ENCODE measurements at regions not wholly inside any gene's neighbourhood (a gene's known extent, or its start where the extent isn't known, plus 50 kb on each side); places are given as distances from the start of the nearest gene placed in this dataset.

DNA sequence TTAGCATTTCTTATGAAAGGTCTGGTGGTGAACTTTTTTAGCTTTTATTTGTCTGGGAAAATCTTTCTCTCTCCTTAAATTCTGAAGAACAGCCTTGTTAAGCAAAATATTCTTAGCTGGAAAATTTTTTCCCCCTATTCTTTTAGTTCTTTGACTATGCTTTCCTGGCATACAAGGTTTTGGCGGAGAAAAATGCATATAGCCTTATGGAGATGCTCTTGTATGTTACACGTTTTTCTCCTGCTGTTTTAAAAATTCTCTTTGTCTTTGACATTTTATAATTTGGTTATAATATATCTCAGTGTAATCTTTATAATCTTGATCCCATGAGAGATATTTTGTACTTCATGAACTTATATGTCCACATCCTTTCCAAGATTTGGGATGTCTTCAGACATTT is 1190.4 kb upstream of the ZEB2 start:
- intact Hi-C loops (cut with micrococcal nuclease): no loop called here
- Histone ChIP-seq H3K4me1 (ENCODE audit: insufficient read depth, low read length) (no peaks in the 10 kb centered on the region), H3K27me3 (ENCODE audit: low read length) (no peaks in the 10 kb centered on the region), H4K20me1 (ENCODE audit: low read length) (no peaks in the 10 kb centered on the region), H2AFZ (ENCODE audit: low read length) (no peak overlapping the region), H3K9me2 (replicated peaks; ENCODE audit: low read length) (no peaks in the 10 kb centered on the region), H3K4me2 (ENCODE audit: low read length) (no peak overlapping the region), H3F3A (ENCODE audit: low read length, unreplicated experiment) (no peaks in the 10 kb centered on the region), H3K36me3 (ENCODE audit: low read depth, low read length) (no peaks in the 10 kb centered on the region), H3K27ac (ENCODE audit: low read length) (no peak overlapping the region), H3K9ac (ENCODE audit: low read length) (no peak overlapping the region), H3K79me2 (ENCODE audit: low read length) (no peaks in the 10 kb centered on the region), H3K9me3 (ENCODE audit: low read length) (no peaks in the 10 kb centered on the region), H3K4me3 (ENCODE audit: low read length) (no peak overlapping the region)
- no peak for TF ChIP-seq EZH2phosphoT487 (IDR thresholded peaks at IDR 0.05; ENCODE audit: borderline replicate concordance, low read length)
- TF ChIP-seq, protein P1, sequence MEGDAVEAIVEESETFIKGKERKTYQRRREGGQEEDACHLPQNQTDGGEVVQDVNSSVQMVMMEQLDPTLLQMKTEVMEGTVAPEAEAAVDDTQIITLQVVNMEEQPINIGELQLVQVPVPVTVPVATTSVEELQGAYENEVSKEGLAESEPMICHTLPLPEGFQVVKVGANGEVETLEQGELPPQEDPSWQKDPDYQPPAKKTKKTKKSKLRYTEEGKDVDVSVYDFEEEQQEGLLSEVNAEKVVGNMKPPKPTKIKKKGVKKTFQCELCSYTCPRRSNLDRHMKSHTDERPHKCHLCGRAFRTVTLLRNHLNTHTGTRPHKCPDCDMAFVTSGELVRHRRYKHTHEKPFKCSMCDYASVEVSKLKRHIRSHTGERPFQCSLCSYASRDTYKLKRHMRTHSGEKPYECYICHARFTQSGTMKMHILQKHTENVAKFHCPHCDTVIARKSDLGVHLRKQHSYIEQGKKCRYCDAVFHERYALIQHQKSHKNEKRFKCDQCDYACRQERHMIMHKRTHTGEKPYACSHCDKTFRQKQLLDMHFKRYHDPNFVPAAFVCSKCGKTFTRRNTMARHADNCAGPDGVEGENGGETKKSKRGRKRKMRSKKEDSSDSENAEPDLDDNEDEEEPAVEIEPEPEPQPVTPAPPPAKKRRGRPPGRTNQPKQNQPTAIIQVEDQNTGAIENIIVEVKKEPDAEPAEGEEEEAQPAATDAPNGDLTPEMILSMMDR (conservative IDR thresholded peaks at IDR 0.05; ENCODE audit: low read depth, low read length): no peak
- ChIA-PET CTCF (no interaction called here), POLR2A (ENCODE audit: unreplicated experiment) (no interaction called here)
- DNase-seq (no peak), ATAC-seq (no peak)
- no TSS peak for BruUV-seq (replicated peaks)

DNA sequence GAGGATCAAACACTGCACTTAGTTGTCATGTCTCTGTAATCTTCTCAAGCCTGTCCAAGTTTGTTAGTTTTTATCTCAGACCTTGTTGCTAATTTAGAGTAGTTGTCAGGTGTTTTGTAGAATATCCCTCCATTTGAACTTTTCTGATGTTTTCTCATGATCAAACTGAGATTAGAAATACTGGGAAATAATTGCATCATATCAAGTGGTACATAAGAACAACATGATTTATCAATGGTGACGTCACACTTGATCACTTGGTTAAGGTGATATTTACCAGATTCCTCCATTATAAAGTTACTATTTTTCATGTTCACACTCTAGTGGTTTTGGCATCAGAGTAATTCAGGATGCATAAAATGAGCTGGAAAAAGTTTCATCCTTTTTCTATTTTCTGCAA is 1182.4 kb upstream of the ZEB2 start:
- no peak overlapping the region for H3K4me3 ChIP-seq (ENCODE audit: low read length)
- no peaks in the 10 kb centered on the region for H4K20me1 ChIP-seq (ENCODE audit: low read length)
- ChIA-PET POLR2A (ENCODE audit: unreplicated experiment) (no interaction called here), CTCF (no interaction called here)
- H3K27me3 ChIP-seq (ENCODE audit: low read length): no peaks in the 10 kb centered on the region
- no peaks in the 10 kb centered on the region for H3K9me3 ChIP-seq (ENCODE audit: low read length)
- intact Hi-C loops (cut with micrococcal nuclease): no loop called here
- H2AFZ ChIP-seq (ENCODE audit: low read length): no peak overlapping the region
- no TSS peak for BruUV-seq (replicated peaks)
- no peaks in the 10 kb centered on the region for H3K79me2 ChIP-seq (ENCODE audit: low read length)
- DNase-seq (no peak), ATAC-seq (no peak)
- TF ChIP-seq EZH2phosphoT487 (IDR thresholded peaks at IDR 0.05; ENCODE audit: borderline replicate concordance, low read length) (no peak), EZH2 (IDR thresholded peaks at IDR 0.05; ENCODE audit: low read length, unreplicated experiment) (no peak)
- TF ChIP-seq, protein P1 (conservative IDR thresholded peaks at IDR 0.05; ENCODE audit: low read depth, low read length): no peak
- no peaks in the 10 kb centered on the region for H3K9me2 ChIP-seq (replicated peaks; ENCODE audit: low read length)
- no peak overlapping the region for H3K4me2 ChIP-seq (ENCODE audit: low read length)
- no peak overlapping the region for H3K9ac ChIP-seq (ENCODE audit: low read length)
- H3F3A ChIP-seq (ENCODE audit: low read length, unreplicated experiment): no peaks in the 10 kb centered on the region
- H3K27ac ChIP-seq (ENCODE audit: low read length): no peak overlapping the region
- no peaks in the 10 kb centered on the region for H3K36me3 ChIP-seq (ENCODE audit: low read depth, low read length)
- H3K4me1 ChIP-seq (ENCODE audit: insufficient read depth, low read length): no peaks in the 10 kb centered on the region

DNA sequence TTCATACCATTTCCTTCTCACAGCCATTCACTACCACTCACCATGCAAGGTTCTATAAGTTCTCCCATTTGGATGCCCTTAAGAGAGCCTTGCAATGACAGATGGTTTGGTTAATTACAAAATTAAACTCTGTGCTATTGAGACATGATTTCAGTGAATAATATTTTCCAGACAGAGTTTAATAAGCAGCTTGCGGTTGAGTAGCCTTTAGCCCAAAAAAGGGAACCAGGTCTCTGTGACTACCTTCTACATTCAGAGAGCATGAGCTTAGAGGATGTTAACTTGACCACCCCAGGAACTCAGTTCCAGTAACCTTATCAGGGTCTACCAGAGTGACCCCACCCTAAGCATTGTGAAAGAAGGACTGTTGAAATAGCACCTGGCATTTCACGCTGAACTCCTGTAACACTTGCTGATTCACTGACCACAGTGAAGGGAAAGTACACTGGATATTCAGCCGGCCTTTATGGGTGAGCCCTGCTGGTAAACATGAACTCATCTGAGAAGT is 1173.1 kb upstream of the ZEB2 start:
- Histone ChIP-seq H3K27me3 (ENCODE audit: low read length) (no peaks in the 10 kb centered on the region), H3K4me3 (ENCODE audit: low read length) (no peak overlapping the region)

More for the DNA sequence above, 1173.1 kb upstream of the ZEB2 start:
- Histone ChIP-seq H3K9me3 (ENCODE audit: low read length) (no peaks in the 10 kb centered on the region), H3K4me2 (ENCODE audit: low read length) (peak overlapping the region; percentile 28), H3K79me2 (ENCODE audit: low read length) (no peaks in the 10 kb centered on the region), H3K36me3 (ENCODE audit: low read depth, low read length) (no peaks in the 10 kb centered on the region), H3K9me2 (replicated peaks; ENCODE audit: low read length) (no peaks in the 10 kb centered on the region), H4K20me1 (ENCODE audit: low read length) (no peaks in the 10 kb centered on the region), H3K4me1 (ENCODE audit: insufficient read depth, low read length) (peaks cover 22% of the 10 kb centered on the region), H3K9ac (ENCODE audit: low read length) (peak overlapping the region; percentile 54), H2AFZ (ENCODE audit: low read length) (no peak overlapping the region), H3F3A (ENCODE audit: low read length, unreplicated experiment) (no peaks in the 10 kb centered on the region), H3K27ac (ENCODE audit: low read length) (peak overlapping the region; percentile 87)
- POLR2A ChIA-PET (ENCODE audit: unreplicated experiment): interaction anchor here (0.6 kb wide), 1 partner anchor 66 kb away, joined by 3 read pairs; no protein-coding TSS in a partner anchor
- no TSS peak for BruUV-seq (replicated peaks)
- peak; percentile 100 for ATAC-seq
- DNase-seq: peak; percentile 94
- CTCF ChIA-PET: no interaction called here
- intact Hi-C loops (cut with micrococcal nuclease): loop anchor here (5.0 kb wide), 1 partner anchor 76 kb away; no protein-coding TSS in a partner anchor
- TF ChIP-seq EZH2 (IDR thresholded peaks at IDR 0.05; ENCODE audit: low read length, unreplicated experiment) (no peak), EZH2phosphoT487 (IDR thresholded peaks at IDR 0.05; ENCODE audit: borderline replicate concordance, low read length) (no peak)
- TF ChIP-seq, protein P1 (conservative IDR thresholded peaks at IDR 0.05; ENCODE audit: low read depth, low read length): no peak

Measured in PC-3 (cell line).